Neural cell (in vitro differentiated cells): ENCODE measurements at regions not wholly inside any gene's neighbourhood (a gene's known extent, or its start where the extent isn't known, plus 50 kb on each side); places are given as distances from the start of the nearest gene placed in this dataset.

ENCODE experiments used
- H2AFZ ChIP-seq: fragments of 200-600, 300-800 bp; sonication (generic), shearing (Covaris generic); 2 replicates; pipeline ENCODE4 v1.6.0; 2014; ENCODE audit warnings: low read depth, mild to moderate bottlenecking, antibody characterized with exemption, low read length, moderate library complexity
- H3F3A ChIP-seq: fragments of 200-600 bp; shearing (Covaris generic); 2 replicates; pipeline ENCODE4 v1.6.1; 2016; ENCODE audit warnings: mild to moderate bottlenecking, moderate library complexity, mixed read lengths, antibody characterized with exemption, low read length; ENCODE audit not compliant: insufficient read depth, poor library complexity, severe bottlenecking
- H3K27ac ChIP-seq: fragments of 200-600, 300-800 bp; sonication (generic), shearing (Covaris generic); 2 replicates; pipeline ENCODE4 v1.5.1; 2014; ENCODE audit warnings: mild to moderate bottlenecking, low read length, moderate library complexity
- H3K27me3 ChIP-seq: fragments of 300-800, 200-600 bp; sonication (generic), shearing (Covaris generic); 2 replicates; pipeline ENCODE4 v1.6.0; 2014; ENCODE audit warnings: mild to moderate bottlenecking, low read depth, low read length, moderate library complexity; ENCODE audit not compliant: insufficient read depth
- H3K36me3 ChIP-seq: fragments of 300-800, 200-600 bp; sonication (generic), shearing (Covaris generic); 2 replicates; pipeline ENCODE4 v1.5.1; 2014; ENCODE audit warnings: mild to moderate bottlenecking, antibody characterized with exemption, low read length, moderate library complexity; ENCODE audit not compliant: insufficient read depth
- H3K4me2 ChIP-seq: fragments of 300-800, 200-600 bp; sonication (generic), shearing (Covaris generic); 2 replicates; pipeline ENCODE4 v1.6.0; 2014; ENCODE audit warnings: mild to moderate bottlenecking, low read length
- H3K4me3 ChIP-seq: fragments of 300-800, 200-600 bp; sonication (generic), shearing (Covaris generic); 2 replicates; pipeline ENCODE4 v1.5.1; 2014; ENCODE audit warnings: mild to moderate bottlenecking, low read length, moderate library complexity
- H3K79me2 ChIP-seq: fragments of 200-600 bp; shearing (Covaris generic); replicated peaks from 2 replicates; pipeline ENCODE4 v1.6.0; 2014; ENCODE audit warnings: mild to moderate bottlenecking, low read length, moderate library complexity; ENCODE audit not compliant: insufficient read depth
- H3K9ac ChIP-seq: fragments of 300-800, 200-600 bp; sonication (generic), shearing (Covaris generic); 2 replicates; pipeline ENCODE4 v1.6.1; 2016; ENCODE audit warnings: mild to moderate bottlenecking, low read length, mixed read lengths
- H3K9me2 ChIP-seq: fragments of 200-600 bp; shearing (Covaris generic); 2 replicates; pipeline ENCODE4 v1.6.1; 2016; ENCODE audit warnings: mild to moderate bottlenecking, low read length, mixed read lengths; ENCODE audit not compliant: insufficient read depth
- H3K9me3 ChIP-seq: fragments of 200-600, 300-800 bp; sonication (generic), shearing (Covaris generic); 2 replicates; pipeline ENCODE4 v1.6.1; 2016; ENCODE audit warnings: mild to moderate bottlenecking, mixed run types, low read length, moderate library complexity, mixed read lengths
- H4K20me1 ChIP-seq: fragments of 200-600 bp; shearing (Covaris generic); 2 replicates; pipeline ENCODE4 v1.6.1; 2016; ENCODE audit warnings: mild to moderate bottlenecking, mixed run types; ENCODE audit not compliant: insufficient read depth
- CTCF ChIP-seq: fragments of 450-650 bp; IDR thresholded peaks from 2 replicates; pipeline ENCODE4 v1.5.1; 2014; ENCODE audit warnings: antibody characterized with exemption, mild to moderate bottlenecking, moderate library complexity; ENCODE audit not compliant: poor library complexity, severe bottlenecking
- EP300 ChIP-seq: fragments of 450-650 bp; conservative IDR thresholded peaks from 2 replicates; pipeline ENCODE4 v1.6.1; 2014; ENCODE audit warnings: antibody characterized with exemption, mild to moderate bottlenecking, moderate library complexity; ENCODE audit not compliant: poor library complexity, severe bottlenecking
- EZH2 ChIP-seq: fragments of 200-600, 300-800 bp; shearing (Covaris generic), sonication (generic); IDR thresholded peaks from 2 replicates; pipeline ENCODE4 v1.6.1; 2014; ENCODE audit warnings: antibody characterized with exemption, low read length, borderline replicate concordance, mild to moderate bottlenecking; ENCODE audit not compliant: insufficient read depth, poor library complexity, severe bottlenecking
- MXI1 ChIP-seq: fragments of 450-650 bp; conservative IDR thresholded peaks from 2 replicates; pipeline ENCODE4 v1.6.1; 2014; ENCODE audit warnings: antibody characterized with exemption, mild to moderate bottlenecking; ENCODE audit not compliant: poor library complexity, severe bottlenecking
- POLR2AphosphoS5 ChIP-seq: IDR thresholded peaks from 2 replicates; pipeline ENCODE4 v1.6.1; 2012
- RAD21 ChIP-seq: fragments of 450-650 bp; conservative IDR thresholded peaks from 2 replicates; pipeline ENCODE4 v1.6.1; 2014; ENCODE audit warnings: antibody characterized with exemption, mild to moderate bottlenecking, moderate library complexity
- REST ChIP-seq: IDR thresholded peaks from 2 replicates; pipeline ENCODE4 v1.6.1; 2012; ENCODE audit warnings: borderline replicate concordance
- SMC3 ChIP-seq: fragments of 450-650 bp; conservative IDR thresholded peaks from 2 replicates; pipeline ENCODE4 v1.6.1; 2014; ENCODE audit warnings: antibody characterized with exemption, mild to moderate bottlenecking, moderate library complexity; ENCODE audit not compliant: poor library complexity
- TAF1 ChIP-seq: IDR thresholded peaks from 2 replicates; pipeline ENCODE4 v1.6.1; 2012; ENCODE audit warnings: low read depth

DNA sequence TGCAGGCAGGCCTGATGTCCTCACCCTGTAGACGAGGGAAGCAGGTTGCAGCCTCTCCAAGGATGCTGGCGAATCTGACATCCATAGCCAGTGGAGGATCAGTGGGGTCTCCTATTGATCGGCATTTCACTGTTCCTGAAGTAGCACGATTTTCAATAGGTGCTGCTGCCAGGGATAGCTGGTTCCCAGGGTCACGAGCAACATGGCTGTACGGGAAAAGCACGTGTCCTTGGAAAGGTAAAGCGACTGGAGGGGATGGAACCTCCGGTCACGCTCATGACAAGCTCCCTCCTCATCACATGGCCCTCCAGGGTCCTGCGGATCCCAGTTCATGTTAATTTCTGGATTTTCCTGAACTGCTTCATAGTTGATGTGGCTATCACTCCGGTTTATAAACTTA is 373.7 kb upstream of the SMIM21 start:
- H2AFZ ChIP-seq: no peak overlapping the region
- no peak overlapping the region for H3K4me2 ChIP-seq
- H3K4me3 ChIP-seq: no peak overlapping the region
- H3K27ac ChIP-seq: no peak overlapping the region
- H4K20me1 ChIP-seq: no peaks in the 10 kb centered on the region
- H3K79me2 ChIP-seq: no peaks in the 10 kb centered on the region
- no peaks in the 10 kb centered on the region for H3F3A ChIP-seq
- H3K9me2 ChIP-seq: no peaks in the 10 kb centered on the region
- no peaks in the 10 kb centered on the region for H3K36me3 ChIP-seq
- no peak for TF ChIP-seq REST
- TF ChIP-seq RAD21: no peak
- TF ChIP-seq MXI1: no peak
- TF ChIP-seq POLR2AphosphoS5: no peak
- no peak for TF ChIP-seq CTCF
- no peak for TF ChIP-seq SMC3
- TF ChIP-seq EP300: no peak
- TF ChIP-seq TAF1: no peak
- no peak for TF ChIP-seq EZH2
- H3K9ac ChIP-seq: no peak overlapping the region
- no peaks in the 10 kb centered on the region for H3K9me3 ChIP-seq
- H3K27me3 ChIP-seq: no peaks in the 10 kb centered on the region

DNA sequence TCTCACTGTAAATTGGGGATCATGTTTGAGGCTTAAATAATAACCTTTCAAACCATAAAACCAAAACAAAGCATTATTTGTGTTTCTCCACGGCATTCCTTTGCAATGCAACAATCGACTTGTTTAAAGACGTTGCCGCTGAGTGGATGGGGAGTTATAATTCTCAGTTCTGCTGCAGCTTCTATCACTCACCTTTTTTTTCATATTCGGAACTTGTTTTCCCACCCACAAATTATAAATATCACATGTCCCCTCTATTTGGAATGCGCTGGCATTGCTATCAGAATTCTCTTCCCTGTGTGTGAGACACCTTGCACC is 372.8 kb upstream of the SMIM21 start:
- no peaks in the 10 kb centered on the region for H3F3A ChIP-seq
- no peaks in the 10 kb centered on the region for H3K27me3 ChIP-seq
- H3K9me3 ChIP-seq: no peaks in the 10 kb centered on the region
- H3K27ac ChIP-seq: no peak overlapping the region
- no peaks in the 10 kb centered on the region for H3K79me2 ChIP-seq
- H3K36me3 ChIP-seq: no peaks in the 10 kb centered on the region
- TF ChIP-seq EP300: no peak
- TF ChIP-seq EZH2: no peak
- no peak for TF ChIP-seq POLR2AphosphoS5
- TF ChIP-seq RAD21: no peak
- TF ChIP-seq TAF1: no peak
- TF ChIP-seq CTCF: no peak
- no peak for TF ChIP-seq SMC3
- no peak for TF ChIP-seq REST
- no peak for TF ChIP-seq MXI1
- no peak overlapping the region for H3K9ac ChIP-seq
- no peak overlapping the region for H2AFZ ChIP-seq
- no peaks in the 10 kb centered on the region for H4K20me1 ChIP-seq
- no peak overlapping the region for H3K4me2 ChIP-seq
- H3K4me3 ChIP-seq: no peak overlapping the region
- H3K9me2 ChIP-seq: no peaks in the 10 kb centered on the region
